HG02885 (cell line): ENCODE measurements at regions not wholly inside any gene's neighbourhood (a gene's known extent, or its start where the extent isn't known, plus 50 kb on each side); places are given as distances from the start of the nearest gene placed in this dataset.

ENCODE experiments used
- ATAC-seq: cut with Tn5 transposase; IDR thresholded peaks from one replicate; pipeline ENCODE4 v1.9.1; 2021; ENCODE audit warnings: mild to moderate bottlenecking; ENCODE audit not compliant: unreplicated experiment, poor library complexity

DNA sequence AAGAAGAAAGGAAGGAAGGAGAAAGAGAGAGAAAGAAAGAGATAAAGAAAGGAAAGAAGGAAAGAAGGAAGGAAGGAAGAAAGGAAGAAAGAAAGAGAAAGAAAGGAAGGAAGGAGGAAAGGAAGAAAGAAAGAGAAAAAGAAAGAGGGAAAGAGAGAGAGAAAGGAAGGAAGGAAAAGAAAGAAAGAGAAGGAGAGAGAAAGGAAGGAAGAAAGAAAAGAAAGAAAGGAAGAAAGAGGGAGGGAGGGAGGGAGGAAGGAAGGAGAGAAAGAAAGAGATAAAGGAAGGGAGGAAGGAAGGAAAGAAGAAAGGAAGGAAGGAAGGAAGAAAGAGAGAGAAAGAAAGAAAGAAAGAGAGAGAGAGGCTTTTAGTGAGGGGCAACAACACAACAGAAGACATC, 135.1 kb upstream of the VSTM2B start:
- ATAC-seq, result no peak

DNA sequence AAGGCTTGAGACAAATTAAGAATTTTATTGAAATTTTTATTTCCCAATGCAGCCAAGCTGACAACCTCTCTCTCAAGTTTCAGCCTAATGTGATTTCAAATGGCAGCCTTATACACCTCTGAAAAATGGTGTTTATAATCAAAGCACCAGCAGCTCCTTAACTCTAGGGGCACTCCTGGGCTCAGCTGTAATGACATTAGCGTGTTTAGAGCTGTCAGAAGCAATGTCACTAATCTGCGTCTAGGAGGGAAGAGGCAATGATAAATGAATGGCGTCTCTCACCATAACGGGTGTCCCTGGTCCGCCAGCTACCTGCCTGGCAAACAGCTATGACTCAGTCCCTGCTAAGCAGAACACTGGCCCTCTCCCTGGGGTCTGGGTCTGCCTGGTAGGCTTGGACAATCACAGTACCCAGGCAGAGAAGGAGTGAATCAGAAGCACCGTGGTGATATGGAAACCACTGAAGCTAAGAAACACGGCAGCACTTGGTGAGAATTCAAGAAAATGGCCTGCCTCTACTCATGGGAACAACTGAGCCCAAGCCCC, 131.8 kb upstream of the VSTM2B start:
- no peak for ATAC-seq

DNA sequence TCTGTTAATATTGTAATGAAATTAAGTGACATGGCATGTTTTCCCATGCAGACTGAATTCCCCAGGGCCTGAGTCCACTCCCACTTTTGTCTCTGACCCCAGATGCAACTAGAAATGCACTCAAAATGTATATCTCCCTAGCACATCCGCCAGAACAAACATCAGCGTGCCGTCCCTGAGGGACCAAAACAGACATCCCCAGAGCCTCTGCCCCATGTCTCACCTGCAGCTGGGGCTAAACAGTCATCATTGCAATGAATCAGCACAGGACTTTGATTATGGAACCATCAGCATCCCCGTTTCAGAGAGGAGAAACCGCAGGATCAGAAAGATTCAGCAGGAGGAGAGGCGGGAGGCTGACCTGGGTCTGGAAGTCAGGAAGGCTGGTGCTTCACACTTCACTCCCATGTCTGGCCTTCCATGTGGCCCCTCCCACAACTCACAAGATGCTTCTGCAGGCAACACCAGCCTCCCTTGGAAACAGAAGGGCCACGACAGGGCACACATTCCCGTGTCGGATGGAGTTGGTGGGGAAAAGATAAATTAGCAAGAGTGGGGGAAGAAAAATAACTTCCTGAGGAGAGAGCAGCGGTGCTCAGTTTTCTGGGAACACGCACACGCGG, 130.6 kb upstream of the VSTM2B start:
- ATAC-seq, result no peak

GRCh38 chr19:29395734-29396414, 129.9 kb upstream of the VSTM2B start:
- no peak for ATAC-seq

DNA sequence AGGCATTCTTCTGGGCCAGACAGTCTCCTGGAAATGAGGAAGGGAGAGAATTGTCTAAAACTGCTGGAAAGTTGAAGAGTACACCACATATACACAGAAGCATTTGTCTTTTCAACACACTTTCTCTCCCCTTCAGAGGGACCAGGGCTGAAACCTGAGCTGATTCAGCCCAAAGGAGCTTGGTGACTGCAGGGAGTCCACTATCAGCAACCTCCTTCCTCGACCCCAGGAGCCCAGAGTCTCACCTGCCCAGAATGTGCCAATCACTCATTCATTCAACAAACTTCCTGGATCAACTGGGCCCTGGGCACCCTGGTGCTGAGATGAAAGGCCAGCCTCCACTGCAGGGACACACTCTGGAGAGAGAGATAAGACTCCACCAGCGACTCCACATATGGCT, 128.9 kb upstream of the VSTM2B start:
- ATAC-seq, result no peak

- no peak for ATAC-seq
Observed at GRCh38 chr19:29397748-29398147, 128.0 kb upstream of the VSTM2B start.

- ATAC-seq, result no peak
Observed at GRCh38 chr19:29399804-29400203, 126.0 kb upstream of the VSTM2B start.

DNA sequence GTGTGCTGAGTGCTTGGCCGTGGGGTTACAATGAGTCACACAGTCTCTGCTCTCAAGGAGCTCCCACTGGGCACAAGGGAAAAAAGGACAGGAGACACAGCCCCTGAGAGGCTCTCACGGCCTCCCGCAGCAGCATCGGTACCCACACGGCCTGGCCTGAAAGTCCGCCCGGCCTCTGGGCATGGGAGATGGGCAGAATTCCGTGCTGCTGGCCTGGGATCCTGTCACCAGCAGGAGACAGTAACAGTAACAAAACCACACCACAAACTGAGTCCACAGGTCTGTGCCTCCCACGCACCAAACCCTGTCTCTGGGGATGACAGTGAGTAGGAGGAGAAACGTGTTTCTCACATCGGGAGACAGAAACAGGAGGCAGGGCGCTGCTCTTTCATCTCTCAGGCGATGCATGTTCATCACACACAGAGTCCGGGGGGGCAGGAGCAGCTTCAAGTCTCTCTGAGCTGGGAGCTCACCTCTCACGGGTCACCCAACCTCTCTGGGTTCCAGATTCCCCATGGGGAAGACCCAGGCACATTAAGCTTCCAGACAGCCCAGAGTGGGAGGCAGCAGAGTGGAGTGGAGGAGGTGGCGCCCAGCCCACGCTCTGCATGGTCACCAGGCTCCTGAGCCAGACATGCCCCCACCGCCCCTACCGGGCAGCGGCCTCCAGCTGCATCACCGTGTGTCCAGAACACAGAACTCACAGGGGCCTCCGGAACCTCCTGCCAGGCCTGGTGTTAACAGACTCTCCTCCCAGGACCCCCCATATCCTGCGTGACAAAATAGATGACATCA, 124.7 kb upstream of the VSTM2B start:
- peak; percentile 49 for ATAC-seq

DNA sequence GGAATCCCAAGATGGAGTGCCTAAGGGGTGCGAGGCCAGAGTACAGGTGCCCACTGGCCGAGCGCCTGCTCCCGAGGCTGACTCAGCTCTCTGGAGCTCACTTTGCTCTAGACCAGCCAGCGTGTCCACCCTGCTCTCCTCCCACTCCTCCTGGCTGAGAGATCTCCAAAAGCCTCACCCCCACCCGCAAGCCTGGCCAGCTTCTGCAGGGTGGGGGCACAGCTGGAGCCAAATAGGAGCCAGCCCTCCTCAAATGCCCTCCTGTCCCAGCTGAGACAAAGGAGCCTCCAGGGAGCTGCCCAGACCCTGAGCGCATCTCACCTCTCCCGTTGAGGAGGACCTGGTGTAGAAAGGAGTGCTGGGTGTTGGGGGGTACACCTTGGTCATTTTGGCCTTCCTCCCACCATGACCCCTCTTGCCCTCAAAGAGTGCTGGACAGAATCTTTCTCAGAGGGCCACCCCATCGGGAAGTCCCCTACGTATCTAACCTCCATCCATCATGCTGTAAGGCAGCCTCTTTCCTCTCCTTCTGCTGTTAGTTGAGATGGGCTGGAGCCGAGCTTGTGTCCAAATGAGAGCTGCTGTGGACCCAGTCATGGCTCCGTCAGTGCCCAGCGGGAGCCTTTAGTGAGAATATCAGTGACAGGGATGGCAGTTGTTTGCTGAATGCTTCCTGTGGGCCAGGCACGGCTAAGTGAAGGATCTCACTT, 123.9 kb upstream of the VSTM2B start:
- ATAC-seq, result no peak

GRCh38 chr19:29402563-29402962, 123.2 kb upstream of the VSTM2B start:
- ATAC-seq, result no peak

DNA sequence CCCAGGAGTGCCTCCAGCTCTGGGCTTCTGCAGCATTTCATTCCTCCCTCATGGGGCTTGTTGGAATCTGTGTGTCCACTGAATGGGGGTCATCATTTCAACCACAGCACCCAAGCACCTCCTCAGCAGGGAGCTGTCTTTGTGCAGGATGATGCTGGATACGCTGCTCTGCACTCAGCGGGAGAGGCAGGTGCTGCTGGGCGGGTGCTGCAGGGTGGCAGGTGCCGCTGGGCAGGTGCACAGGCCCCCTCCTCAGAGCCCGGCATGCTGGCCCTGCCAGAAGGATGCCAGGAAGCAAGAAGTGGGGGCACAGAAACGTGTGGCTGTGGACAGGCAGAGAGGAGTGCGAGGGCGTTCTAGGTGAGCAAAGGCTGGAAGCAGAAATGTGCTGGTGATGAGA, 121.8 kb upstream of the VSTM2B start:
- no peak for ATAC-seq

GRCh38 chr19:29404951-29405727, 120.7 kb upstream of the VSTM2B start:
- ATAC-seq, result no peak

GRCh38 chr19:29405728-29405995, 120.1 kb upstream of the VSTM2B start:
- no peak for ATAC-seq

GRCh38 chr19:29409076-29409862, 116.5 kb upstream of the VSTM2B start:
- no peak for ATAC-seq

DNA sequence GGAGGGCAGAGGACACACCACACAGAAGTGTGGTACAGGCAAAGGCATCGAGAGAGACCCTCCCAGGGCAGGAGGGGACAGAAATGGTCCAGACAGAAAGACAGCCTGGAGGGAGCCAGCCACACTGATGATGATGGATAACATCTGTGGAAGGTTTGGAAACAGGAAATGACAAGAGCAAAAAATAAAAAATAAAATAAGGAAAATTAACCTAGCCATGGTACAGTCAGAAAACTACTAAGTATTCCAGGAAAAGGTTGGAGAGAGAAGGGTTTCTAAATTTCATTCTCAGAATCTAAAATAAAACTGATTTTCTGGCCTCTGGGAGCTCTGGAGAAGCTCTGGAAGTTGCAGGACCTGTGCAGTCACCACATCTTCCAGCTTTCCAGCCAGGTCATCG, 115.2 kb upstream of the VSTM2B start:
- ATAC-seq, result no peak

- ATAC-seq, result no peak
Observed at GRCh38 chr19:29411113-29411581, 114.6 kb upstream of the VSTM2B start.

DNA sequence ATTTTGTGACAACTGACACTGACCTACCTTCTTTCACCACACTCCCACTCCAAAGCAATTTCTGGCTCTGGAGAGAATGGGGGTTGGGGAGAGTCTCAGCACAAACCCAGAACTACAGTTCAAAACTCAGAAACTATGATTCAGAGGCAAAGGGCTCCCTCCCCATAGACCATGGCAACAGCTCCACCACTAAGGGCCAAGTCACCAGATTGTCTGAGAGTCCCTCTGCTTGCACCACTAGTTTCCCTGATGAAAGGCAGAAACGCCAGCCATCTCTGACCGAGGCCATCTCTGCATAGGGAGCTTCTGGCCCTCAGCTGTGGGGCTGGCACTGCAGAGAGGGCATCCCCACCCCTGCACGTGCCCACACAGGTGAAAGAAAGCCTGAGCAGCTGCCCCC, 112.4 kb upstream of the VSTM2B start:
- ATAC-seq, result no peak

GRCh38 chr19:29415507-29415906, 110.3 kb upstream of the VSTM2B start:
- ATAC-seq, result no peak

DNA sequence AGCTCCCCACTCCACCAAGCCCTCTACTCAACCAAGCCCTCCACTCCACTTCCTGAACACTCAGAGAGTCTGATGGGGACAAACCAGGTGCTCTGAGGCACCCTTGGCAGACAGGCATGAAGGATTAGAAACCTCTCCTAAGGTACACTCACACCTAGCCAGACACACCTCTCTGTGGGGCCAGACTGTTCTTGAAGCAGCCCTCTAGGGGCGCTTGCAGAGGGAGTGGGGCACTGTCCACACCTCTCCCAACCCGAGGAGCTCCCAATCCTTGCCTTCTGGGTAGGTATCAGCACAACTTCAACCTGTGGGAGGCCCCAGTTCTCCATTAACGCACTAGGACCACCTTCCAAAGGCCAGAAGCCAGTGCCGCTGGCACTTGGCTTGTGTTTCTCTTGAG, 108.7 kb upstream of the VSTM2B start:
- ATAC-seq, result no peak
